ENCODE measurements at regions not wholly inside any gene's neighbourhood (a gene's known extent, or its start where the extent isn't known, plus 50 kb on each side); places are given as distances from the start of the nearest gene placed in this dataset.

- no peak overlapping the region for H3K4me3 ChIP-seq
- TF ChIP-seq POLR2A (IDR thresholded peaks at IDR 0.05): no peak
- TF ChIP-seq CTCF (IDR thresholded peaks at IDR 0.05): no peak
- H3K27me3 ChIP-seq: no peaks in the 10 kb centered on the region
- no peaks in the 10 kb centered on the region for H3K9me3 ChIP-seq
- no peaks in the 10 kb centered on the region for H3K4me1 ChIP-seq
- no peak overlapping the region for H3K27ac ChIP-seq
- H3K36me3 ChIP-seq: no peaks in the 10 kb centered on the region
- no peak for DNase-seq
These were observed 710.4 kb downstream of the IRX1 start for GRCh38 chr5:4306057-4306456.

GRCh38 chr5:4309026-4309425 lies 713.4 kb downstream of the IRX1 start:
- no peak overlapping the region for H3K4me3 ChIP-seq
- no peaks in the 10 kb centered on the region for H3K9me3 ChIP-seq
- H3K4me1 ChIP-seq: no peaks in the 10 kb centered on the region
- no peaks in the 10 kb centered on the region for H3K27me3 ChIP-seq
- no peak for TF ChIP-seq POLR2A (IDR thresholded peaks at IDR 0.05)
- no peak for TF ChIP-seq CTCF (IDR thresholded peaks at IDR 0.05)
- no peak for DNase-seq
- no peak overlapping the region for H3K27ac ChIP-seq
- no peaks in the 10 kb centered on the region for H3K36me3 ChIP-seq

- no peaks in the 10 kb centered on the region for H3K9me3 ChIP-seq
- H3K36me3 ChIP-seq: no peaks in the 10 kb centered on the region
- no peak overlapping the region for H3K27ac ChIP-seq
- no peak overlapping the region for H3K4me3 ChIP-seq
- no peaks in the 10 kb centered on the region for H3K27me3 ChIP-seq
- H3K4me1 ChIP-seq: no peaks in the 10 kb centered on the region
- TF ChIP-seq CTCF (IDR thresholded peaks at IDR 0.05): no peak
- no peak for TF ChIP-seq POLR2A (IDR thresholded peaks at IDR 0.05)
- DNase-seq: no peak
These were observed 717.5 kb downstream of the IRX1 start for GRCh38 chr5:4313138-4313537.

- Histone ChIP-seq H3K9me3 (no peaks in the 10 kb centered on the region), H3K4me3 (no peak overlapping the region), H3K27ac (no peak overlapping the region), H3K36me3 (no peaks in the 10 kb centered on the region), H3K27me3 (no peaks in the 10 kb centered on the region), H3K4me1 (no peaks in the 10 kb centered on the region)
- no peak for TF ChIP-seq CTCF (IDR thresholded peaks at IDR 0.05)
- TF ChIP-seq POLR2A (IDR thresholded peaks at IDR 0.05): no peak
- no peak for DNase-seq
These were observed 724.0 kb downstream of the IRX1 start for GRCh38 chr5:4319478-4320128.

- DNase-seq: no peak
- Histone ChIP-seq H3K27ac (no peak overlapping the region), H3K27me3 (no peaks in the 10 kb centered on the region), H3K36me3 (no peaks in the 10 kb centered on the region), H3K9me3 (no peaks in the 10 kb centered on the region), H3K4me1 (no peaks in the 10 kb centered on the region), H3K4me3 (no peak overlapping the region)
- TF ChIP-seq CTCF (IDR thresholded peaks at IDR 0.05) (no peak), POLR2A (IDR thresholded peaks at IDR 0.05) (no peak)
These were observed 734.7 kb downstream of the IRX1 start for GRCh38 chr5:4330327-4330726.

- DNase-seq: no peak
- H3K4me1 ChIP-seq: no peaks in the 10 kb centered on the region
- H3K4me3 ChIP-seq: no peak overlapping the region
- H3K36me3 ChIP-seq: no peaks in the 10 kb centered on the region
- no peak overlapping the region for H3K27ac ChIP-seq
- no peaks in the 10 kb centered on the region for H3K9me3 ChIP-seq
- TF ChIP-seq CTCF (IDR thresholded peaks at IDR 0.05): no peak
- TF ChIP-seq POLR2A (IDR thresholded peaks at IDR 0.05): no peak
- no peaks in the 10 kb centered on the region for H3K27me3 ChIP-seq
These were observed 739.4 kb downstream of the IRX1 start for GRCh38 chr5:4335078-4335477.

Measured in Peyer's patch (tissue), 4 donors.